IPS-20b (cell line): ENCODE measurements at regions not wholly inside any gene's neighbourhood (a gene's known extent, or its start where the extent isn't known, plus 50 kb on each side); places are given as distances from the start of the nearest gene placed in this dataset.

Source experiments
- H3K27ac ChIP-seq: one replicate; pipeline ENCODE4 v1.5.1; 2013; ENCODE audit warnings: low read length
- H3K27me3 ChIP-seq: 2 replicates; pipeline ENCODE4 v1.6.1; 2013; ENCODE audit warnings: mild to moderate bottlenecking, low read length, inconsistent platforms; ENCODE audit not compliant: insufficient read depth
- H3K36me3 ChIP-seq: 2 replicates; pipeline ENCODE4 v1.6.1; 2013; ENCODE audit warnings: low read depth, mild to moderate bottlenecking, inconsistent platforms, low read length, moderate library complexity; ENCODE audit not compliant: insufficient read depth
- H3K4me1 ChIP-seq: 2 replicates; pipeline ENCODE4 v1.6.1; 2013; ENCODE audit warnings: mild to moderate bottlenecking, control low read depth, inconsistent platforms, low read length, moderate library complexity; ENCODE audit not compliant: insufficient read depth
- H3K4me3 ChIP-seq: 2 replicates; pipeline ENCODE4 v1.5.1; 2013; ENCODE audit warnings: mild to moderate bottlenecking, low read length, inconsistent platforms
- H3K9ac ChIP-seq: 2 replicates; pipeline ENCODE4 v1.6.1; 2013; ENCODE audit warnings: low read depth, mild to moderate bottlenecking, inconsistent platforms, low read length, moderate library complexity
- H3K9me3 ChIP-seq: 2 replicates; pipeline ENCODE4 v1.6.1; 2013; ENCODE audit warnings: mild to moderate bottlenecking, low read depth, low read length, inconsistent platforms; ENCODE audit not compliant: insufficient read depth

DNA sequence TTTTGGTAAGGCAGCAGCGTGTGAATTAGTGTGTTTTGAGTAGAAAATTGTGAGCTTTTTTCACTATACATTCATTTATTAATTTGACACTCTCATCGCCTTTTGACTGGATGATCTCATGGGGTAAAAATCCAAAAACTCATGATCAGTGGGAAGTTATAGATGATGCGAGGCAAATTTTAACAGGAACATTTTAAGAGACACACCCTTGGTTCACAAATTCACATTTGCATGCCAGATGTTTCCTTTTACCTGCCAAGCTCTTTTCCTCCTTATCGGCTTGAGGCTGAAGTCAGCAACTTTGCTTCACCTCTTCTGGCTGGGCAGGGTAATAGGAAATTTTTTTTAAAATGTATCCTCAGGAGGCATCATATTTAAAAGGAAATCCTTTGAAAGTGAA is 318.0 kb upstream of the HS3ST1 start:
- Histone ChIP-seq H3K27ac (no peak overlapping the region), H3K9ac (no peak overlapping the region), H3K4me1 (no peaks in the 10 kb centered on the region), H3K36me3 (no peaks in the 10 kb centered on the region), H3K4me3 (no peak overlapping the region), H3K9me3 (no peaks in the 10 kb centered on the region), H3K27me3 (no peaks in the 10 kb centered on the region)

DNA sequence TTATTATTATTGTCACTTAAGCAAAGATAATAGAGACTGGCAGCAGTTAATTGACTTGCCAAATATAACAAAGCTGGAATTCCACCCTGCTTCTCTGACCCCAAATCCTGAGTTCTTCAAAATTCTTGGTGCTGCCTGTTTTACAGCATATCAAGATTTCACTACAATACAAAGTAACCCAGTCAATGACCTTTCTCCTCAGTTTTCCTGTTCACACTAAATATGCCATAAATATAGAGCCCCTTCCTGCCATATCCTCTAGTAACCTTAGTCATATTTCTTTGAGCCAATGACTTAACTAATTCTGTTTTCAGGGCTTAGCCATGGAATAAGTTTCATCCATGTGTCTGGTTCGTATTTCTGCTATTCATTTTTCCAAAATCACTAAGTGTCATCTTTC is 315.3 kb upstream of the HS3ST1 start:
- Histone ChIP-seq H3K4me3 (no peak overlapping the region), H3K27me3 (no peaks in the 10 kb centered on the region), H3K9ac (no peak overlapping the region), H3K27ac (no peak overlapping the region), H3K9me3 (no peaks in the 10 kb centered on the region), H3K4me1 (no peaks in the 10 kb centered on the region), H3K36me3 (no peaks in the 10 kb centered on the region)

DNA sequence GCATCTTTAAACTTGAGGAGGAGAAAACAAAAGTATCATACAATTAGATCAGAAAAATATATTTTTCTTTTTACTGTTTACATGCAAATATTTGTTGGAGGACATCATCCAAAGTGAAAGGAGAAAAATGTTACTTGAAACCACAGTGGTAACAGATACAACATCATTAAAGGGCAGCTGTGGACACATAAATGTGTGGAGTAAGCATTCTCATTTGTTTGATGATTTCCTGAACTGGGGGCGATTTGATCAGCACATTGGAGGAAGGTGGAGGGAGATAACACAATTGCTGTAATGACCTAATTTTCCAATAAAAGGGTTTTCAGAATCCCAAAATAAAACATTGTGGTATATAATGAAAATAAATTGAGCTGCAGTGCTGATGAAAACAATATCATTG is 314.5 kb upstream of the HS3ST1 start:
- Histone ChIP-seq H3K4me3 (no peak overlapping the region), H3K36me3 (no peaks in the 10 kb centered on the region), H3K9me3 (no peaks in the 10 kb centered on the region), H3K9ac (no peak overlapping the region), H3K27ac (no peak overlapping the region), H3K4me1 (no peaks in the 10 kb centered on the region), H3K27me3 (no peaks in the 10 kb centered on the region)

- H3K4me1 ChIP-seq = no peaks in the 10 kb centered on the region
Observed at GRCh38 chr4:11741190-11741652, 312.5 kb upstream of the HS3ST1 start.

DNA sequence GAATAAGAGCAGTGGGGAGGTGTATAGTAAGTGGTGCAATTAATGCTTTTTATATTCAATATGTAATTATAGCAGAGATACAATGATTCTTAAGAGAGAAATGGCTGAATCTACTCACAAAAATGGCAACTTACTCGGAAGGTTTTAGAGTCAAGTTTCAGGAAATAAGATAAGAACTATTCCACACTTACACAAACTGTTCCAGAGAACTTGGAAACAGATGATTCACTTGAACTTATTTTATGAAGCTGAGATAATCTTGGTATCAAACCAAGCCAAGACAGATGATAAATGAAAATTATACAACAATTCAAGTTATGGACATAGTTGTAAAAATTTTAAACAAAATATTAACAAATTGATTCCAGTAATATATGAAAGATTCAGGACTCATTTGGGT is 311.3 kb upstream of the HS3ST1 start:
- Histone ChIP-seq H3K9ac (no peak overlapping the region), H3K27ac (no peak overlapping the region), H3K9me3 (no peaks in the 10 kb centered on the region), H3K27me3 (no peaks in the 10 kb centered on the region), H3K4me1 (no peaks in the 10 kb centered on the region), H3K36me3 (no peaks in the 10 kb centered on the region), H3K4me3 (no peak overlapping the region)

More at GRCh38 chr4:11741190-11741652, 312.5 kb upstream of the HS3ST1 start:
- no peaks in the 10 kb centered on the region for H3K36me3 ChIP-seq
- H3K4me3 ChIP-seq = no peak overlapping the region
- H3K27ac ChIP-seq = no peak overlapping the region
- no peaks in the 10 kb centered on the region for H3K9me3 ChIP-seq
- H3K9ac ChIP-seq = no peak overlapping the region
- no peaks in the 10 kb centered on the region for H3K27me3 ChIP-seq

DNA sequence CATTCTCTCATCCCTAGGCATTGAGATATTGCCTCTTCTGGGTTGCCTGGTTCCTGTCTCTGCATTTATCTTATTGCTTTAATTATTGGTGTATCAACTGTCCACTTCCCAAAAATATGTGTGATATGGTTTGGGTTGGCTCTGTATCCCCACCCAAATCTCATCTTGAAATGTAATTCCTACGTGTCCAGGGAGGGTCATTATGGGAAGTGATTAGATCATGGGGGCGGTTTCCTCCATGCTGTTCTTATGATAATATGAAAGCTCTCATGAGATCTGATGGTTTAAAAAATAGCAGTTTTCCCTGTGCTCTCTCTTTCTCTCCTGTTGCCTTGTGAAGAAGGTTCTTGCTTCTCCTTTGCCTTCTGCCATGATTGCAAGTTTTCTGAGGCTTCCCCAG is 308.3 kb upstream of the HS3ST1 start:
- H3K4me1 ChIP-seq = no peaks in the 10 kb centered on the region

GRCh38 chr4:11735651-11736050 is 307.0 kb upstream of the HS3ST1 start:
- no peak overlapping the region for H3K9ac ChIP-seq
- H3K27me3 ChIP-seq = no peaks in the 10 kb centered on the region
- H3K27ac ChIP-seq = no peak overlapping the region
- no peaks in the 10 kb centered on the region for H3K4me1 ChIP-seq
- H3K9me3 ChIP-seq = no peaks in the 10 kb centered on the region
- H3K36me3 ChIP-seq = no peaks in the 10 kb centered on the region
- H3K4me3 ChIP-seq = no peak overlapping the region

More for the DNA sequence above, 308.3 kb upstream of the HS3ST1 start:
- H3K27ac ChIP-seq = no peak overlapping the region
- no peak overlapping the region for H3K9ac ChIP-seq
- H3K4me3 ChIP-seq = no peak overlapping the region
- no peaks in the 10 kb centered on the region for H3K9me3 ChIP-seq
- H3K36me3 ChIP-seq = no peaks in the 10 kb centered on the region
- no peaks in the 10 kb centered on the region for H3K27me3 ChIP-seq

- no peaks in the 10 kb centered on the region for H3K4me1 ChIP-seq
- no peak overlapping the region for H3K27ac ChIP-seq
- no peak overlapping the region for H3K4me3 ChIP-seq
- no peaks in the 10 kb centered on the region for H3K36me3 ChIP-seq
- H3K27me3 ChIP-seq = no peaks in the 10 kb centered on the region
- H3K9ac ChIP-seq = no peak overlapping the region
- H3K9me3 ChIP-seq = no peaks in the 10 kb centered on the region
Observed at GRCh38 chr4:11732155-11732554, 303.5 kb upstream of the HS3ST1 start.

- Histone ChIP-seq H3K9ac (no peak overlapping the region), H3K4me1 (no peaks in the 10 kb centered on the region), H3K27me3 (no peaks in the 10 kb centered on the region), H3K9me3 (no peaks in the 10 kb centered on the region), H3K27ac (no peak overlapping the region), H3K36me3 (no peaks in the 10 kb centered on the region), H3K4me3 (no peak overlapping the region)
Observed at GRCh38 chr4:11730545-11730944, 301.9 kb upstream of the HS3ST1 start.

GRCh38 chr4:11729548-11729947 is 300.9 kb upstream of the HS3ST1 start:
- no peak overlapping the region for H3K9ac ChIP-seq
- no peaks in the 10 kb centered on the region for H3K36me3 ChIP-seq
- no peaks in the 10 kb centered on the region for H3K27me3 ChIP-seq
- no peaks in the 10 kb centered on the region for H3K9me3 ChIP-seq
- no peaks in the 10 kb centered on the region for H3K4me1 ChIP-seq
- no peak overlapping the region for H3K27ac ChIP-seq
- no peak overlapping the region for H3K4me3 ChIP-seq

GRCh38 chr4:11727903-11728564 is 299.3 kb upstream of the HS3ST1 start:
- no peaks in the 10 kb centered on the region for H3K9me3 ChIP-seq

GRCh38 chr4:11724731-11725130 is 296.0 kb upstream of the HS3ST1 start:
- no peaks in the 10 kb centered on the region for H3K36me3 ChIP-seq
- no peak overlapping the region for H3K9ac ChIP-seq
- H3K27ac ChIP-seq = no peak overlapping the region
- no peaks in the 10 kb centered on the region for H3K9me3 ChIP-seq
- no peaks in the 10 kb centered on the region for H3K27me3 ChIP-seq
- no peaks in the 10 kb centered on the region for H3K4me1 ChIP-seq
- H3K4me3 ChIP-seq = no peak overlapping the region

More at GRCh38 chr4:11727903-11728564, 299.3 kb upstream of the HS3ST1 start:
- Histone ChIP-seq H3K4me3 (no peak overlapping the region), H3K36me3 (no peaks in the 10 kb centered on the region), H3K27ac (no peak overlapping the region), H3K27me3 (no peaks in the 10 kb centered on the region), H3K4me1 (no peaks in the 10 kb centered on the region), H3K9ac (no peak overlapping the region)
